ENCODE measurements at regions not wholly inside any gene's neighbourhood (a gene's known extent, or its start where the extent isn't known, plus 50 kb on each side); places are given as distances from the start of the nearest gene placed in this dataset.
"Not testable (repeated sequence)": the region's sequence is repeated elsewhere in the genome, so short reads cannot be mapped to it uniquely, and the experiment has no call there.

GRCh38 chr4:57736781-57737180 is 626.6 kb upstream of the IGFBP7 start:
- DNase-seq: no peak
- Mint-ChIP-seq H3K4me1 (no peaks in the 10 kb centered on the region), H3K36me3 (ENCODE audit: low read depth) (no peaks in the 10 kb centered on the region), H3K4me3 (no peak overlapping the region), H3K27me3 (ENCODE audit: low read depth, poor library complexity) (no peaks in the 10 kb centered on the region), H3K9me3 (no peaks in the 10 kb centered on the region), H3K27ac (no peak overlapping the region)
- TF ChIP-seq CTCF (IDR thresholded peaks at IDR 0.05): no peak

GRCh38 chr4:57734104-57734670 is 624.0 kb upstream of the IGFBP7 start:
- H3K36me3 Mint-ChIP-seq (ENCODE audit: low read depth): no peaks in the 10 kb centered on the region
- TF ChIP-seq CTCF (IDR thresholded peaks at IDR 0.05): no peak
- DNase-seq: no peak
- peaks cover 6% of the 10 kb centered on the region for H3K4me1 Mint-ChIP-seq
- no peaks in the 10 kb centered on the region for H3K9me3 Mint-ChIP-seq
- no peak overlapping the region for H3K4me3 Mint-ChIP-seq
- H3K27me3 Mint-ChIP-seq (ENCODE audit: low read depth, poor library complexity): no peaks in the 10 kb centered on the region
- H3K27ac Mint-ChIP-seq: no peak overlapping the region

- H3K27me3 Mint-ChIP-seq (ENCODE audit: low read depth, poor library complexity): not testable (repeated sequence)
Observed at GRCh38 chr4:57729775-57730570, 619.8 kb upstream of the IGFBP7 start.

GRCh38 chr4:57726154-57726553 is 616.0 kb upstream of the IGFBP7 start:
- Mint-ChIP-seq H3K4me1 (peaks cover 2% of the 10 kb centered on the region), H3K9me3 (peaks cover 6% of the 10 kb centered on the region), H3K27me3 (ENCODE audit: low read depth, poor library complexity) (no peaks in the 10 kb centered on the region), H3K27ac (no peak overlapping the region), H3K36me3 (ENCODE audit: low read depth) (no peaks in the 10 kb centered on the region), H3K4me3 (no peak overlapping the region)
- no peak for TF ChIP-seq CTCF (IDR thresholded peaks at IDR 0.05)
- no peak for DNase-seq

More at GRCh38 chr4:57729775-57730570, 619.8 kb upstream of the IGFBP7 start:
- not testable (repeated sequence) for DNase-seq; H3K9me3 Mint-ChIP-seq; H3K4me3 Mint-ChIP-seq; H3K36me3 Mint-ChIP-seq (ENCODE audit: low read depth); H3K4me1 Mint-ChIP-seq; H3K27ac Mint-ChIP-seq

- H3K4me3 Mint-ChIP-seq: no peak overlapping the region
- peaks cover 6% of the 10 kb centered on the region for H3K27me3 Mint-ChIP-seq (ENCODE audit: low read depth, poor library complexity)
- H3K27ac Mint-ChIP-seq: no peak overlapping the region
- no peaks in the 10 kb centered on the region for H3K36me3 Mint-ChIP-seq (ENCODE audit: low read depth)
- no peak for DNase-seq
- no peaks in the 10 kb centered on the region for H3K4me1 Mint-ChIP-seq
- peaks cover 19% of the 10 kb centered on the region for H3K9me3 Mint-ChIP-seq
- no peak for TF ChIP-seq CTCF (IDR thresholded peaks at IDR 0.05)
Observed at GRCh38 chr4:57719456-57719855, 609.3 kb upstream of the IGFBP7 start.

- not testable (repeated sequence) for H3K27ac Mint-ChIP-seq; H3K4me3 Mint-ChIP-seq; DNase-seq; H3K36me3 Mint-ChIP-seq (ENCODE audit: low read depth); H3K27me3 Mint-ChIP-seq (ENCODE audit: low read depth, poor library complexity); H3K4me1 Mint-ChIP-seq
- H3K9me3 Mint-ChIP-seq: peaks cover 28% of the 10 kb centered on the region
Observed at GRCh38 chr4:57714313-57714712, 604.1 kb upstream of the IGFBP7 start.

GRCh38 chr4:57710053-57710452 is 599.9 kb upstream of the IGFBP7 start:
- H3K4me1 Mint-ChIP-seq: no peaks in the 10 kb centered on the region
- peak overlapping the region; percentile 71 for H3K27ac Mint-ChIP-seq
- no peak for DNase-seq
- peaks cover 16% of the 10 kb centered on the region for H3K9me3 Mint-ChIP-seq
- no peaks in the 10 kb centered on the region for H3K27me3 Mint-ChIP-seq (ENCODE audit: low read depth, poor library complexity)
- no peaks in the 10 kb centered on the region for H3K36me3 Mint-ChIP-seq (ENCODE audit: low read depth)
- H3K4me3 Mint-ChIP-seq: no peak overlapping the region
- no peak for TF ChIP-seq CTCF (IDR thresholded peaks at IDR 0.05)
